ENCODE measurements at regions not wholly inside any gene's neighbourhood (a gene's known extent, or its start where the extent isn't known, plus 50 kb on each side); places are given as distances from the start of the nearest gene placed in this dataset.

GRCh38 chr5:63101870-63102269 is 523.3 kb downstream of the LRRC70 start:
- intact Hi-C loops (cut with micrococcal nuclease), result no loop called here
- H3K9me3 ChIP-seq (replicated peaks in 1 of 2; ENCODE audit: control insufficient read depth in 1 of 2, insufficient read depth in 1 of 2, low read length in 2 of 2), result no peaks in the 10 kb centered on the region
- H3K27me3 ChIP-seq (ENCODE audit: control insufficient read depth in 2 of 2, insufficient read depth in 2 of 2, low read length in 2 of 2), result no peaks in the 10 kb centered on the region
- H3K79me2 ChIP-seq (ENCODE audit: insufficient read depth, low read length), result no peaks in the 10 kb centered on the region
- TF ChIP-seq CTCF (IDR thresholded peaks at IDR 0.05), result no peak
- no peak overlapping the region for H3K27ac ChIP-seq (ENCODE audit: low read depth in 1 of 2, low read length in 2 of 2)
- no peak overlapping the region for H2AFZ ChIP-seq (ENCODE audit: insufficient read depth, low read depth, low read length, poor library complexity, severe bottlenecking)
- Mint-ChIP-seq H3K4me3 (no peak overlapping the region), H3K9me3 (peaks cover 0 to 5% (median 0%) of the 10 kb centered on the region in 7 donors), H3K27ac (no peak overlapping the region), H3K27me3 (ENCODE audit: low read depth in 3 of 3) (peaks cover 0 to 2% (median 0%) of the 10 kb centered on the region in 3 donors), H3K4me1 (no peaks in the 10 kb centered on the region), H3K36me3 (no peaks in the 10 kb centered on the region)
- no peak for DNase-seq
- no peak overlapping the region for H3K9ac ChIP-seq (ENCODE audit: insufficient read depth, low read length, poor library complexity, severe bottlenecking)
- no peak overlapping the region for H3K4me3 ChIP-seq (replicated peaks in 1 of 3; ENCODE audit: low read depth in 2 of 3, low read length in 3 of 3)
- no peaks in the 10 kb centered on the region for H3K4me1 ChIP-seq (ENCODE audit: control insufficient read depth in 1 of 2, insufficient read depth in 2 of 2, low read length in 2 of 2)
- no peaks in the 10 kb centered on the region for H4K20me1 ChIP-seq (ENCODE audit: insufficient read depth, low read length)
- no CpG with 5 or more reads among the region's 1 CpG for WGBS (ENCODE audit: insufficient coverage)
- H3K36me3 ChIP-seq (replicated peaks in 1 of 2; ENCODE audit: control insufficient read depth in 1 of 2, insufficient read depth in 2 of 2, low read length in 2 of 2), result no peaks in the 10 kb centered on the region
- no peak overlapping the region for H3K4me2 ChIP-seq (replicated peaks; ENCODE audit: extremely low read depth, low read length, poor library complexity, severe bottlenecking)

- no peaks in the 10 kb centered on the region for H3K4me1 ChIP-seq (ENCODE audit: control insufficient read depth in 1 of 2, insufficient read depth in 2 of 2, low read length in 2 of 2)
- intact Hi-C loops (cut with micrococcal nuclease), result no loop called here
Observed at GRCh38 chr5:63097286-63097685, 518.7 kb downstream of the LRRC70 start.

More at GRCh38 chr5:63097286-63097685, 518.7 kb downstream of the LRRC70 start:
- Mint-ChIP-seq H3K27ac (no peak overlapping the region), H3K36me3 (no peaks in the 10 kb centered on the region), H3K27me3 (ENCODE audit: low read depth in 3 of 3) (peaks cover 0 to 2% (median 0%) of the 10 kb centered on the region in 3 donors), H3K4me1 (no peaks in the 10 kb centered on the region), H3K9me3 (peaks cover 0 to 4% (median 2%) of the 10 kb centered on the region in 7 donors), H3K4me3 (no peak overlapping the region)
- H4K20me1 ChIP-seq (ENCODE audit: insufficient read depth, low read length), result no peaks in the 10 kb centered on the region
- no peaks in the 10 kb centered on the region for H3K9me3 ChIP-seq (replicated peaks in 1 of 2; ENCODE audit: control insufficient read depth in 1 of 2, insufficient read depth in 1 of 2, low read length in 2 of 2)
- H3K27ac ChIP-seq (ENCODE audit: low read depth in 1 of 2, low read length in 2 of 2), result no peak overlapping the region
- no peak overlapping the region for H3K4me3 ChIP-seq (replicated peaks in 1 of 3; ENCODE audit: low read depth in 2 of 3, low read length in 3 of 3)
- H3K4me2 ChIP-seq (replicated peaks; ENCODE audit: extremely low read depth, low read length, poor library complexity, severe bottlenecking), result no peak overlapping the region
- H3K27me3 ChIP-seq (ENCODE audit: control insufficient read depth in 2 of 2, insufficient read depth in 2 of 2, low read length in 2 of 2), result no peaks in the 10 kb centered on the region
- no peak for DNase-seq
- no peaks in the 10 kb centered on the region for H3K79me2 ChIP-seq (ENCODE audit: insufficient read depth, low read length)
- WGBS (ENCODE audit: insufficient coverage), result no CpG with 5 or more reads among the region's 1 CpG
- no peak for TF ChIP-seq CTCF (IDR thresholded peaks at IDR 0.05)
- no peak overlapping the region for H2AFZ ChIP-seq (ENCODE audit: insufficient read depth, low read depth, low read length, poor library complexity, severe bottlenecking)
- H3K36me3 ChIP-seq (replicated peaks in 1 of 2; ENCODE audit: control insufficient read depth in 1 of 2, insufficient read depth in 2 of 2, low read length in 2 of 2), result no peaks in the 10 kb centered on the region
- H3K9ac ChIP-seq (ENCODE audit: insufficient read depth, low read length, poor library complexity, severe bottlenecking), result no peak overlapping the region

Measured in CD14-positive monocyte (primary cell).